Right lobe of liver (tissue), 6 donors: ENCODE measurements at regions not wholly inside any gene's neighbourhood (a gene's known extent, or its start where the extent isn't known, plus 50 kb on each side); places are given as distances from the start of the nearest gene placed in this dataset.

Source experiments
- ATAC-seq, 4 donors: fragments of 200-7000 bp; cut with Tn5 transposase; one replicate each; pipeline ENCODE4 v1.9.1; 2020; ENCODE audit warnings: mild to moderate bottlenecking in 4 of 4, moderate library complexity in 4 of 4
- DNase-seq, 3 donors: peaks; one replicate each; pipeline ENCODE4 v3.0.0-alpha.2; 2020
- H3K27ac ChIP-seq, 3 donors: fragments of 200-600 bp; one replicate each; pipeline ENCODE4 v1.8.0; 2022
- H3K27me3 ChIP-seq, 2 donors: fragments of 200-600 bp; one replicate each; pipeline ENCODE4 v1.8.0; 2022
- H3K36me3 ChIP-seq, 4 donors: fragments of 200-600 bp; sonication (generic) in 1 of 4; one replicate each; pipeline versions ENCODE4 v1.5.1 to v1.8.0; 2017 to 2022; ENCODE audit warnings: control low read depth in 1 of 4
- H3K4me1 ChIP-seq, 4 donors: fragments of 200-600 bp; sonication (generic) in 1 of 4; one replicate each; pipeline versions ENCODE4 v1.5.1 to v1.8.0; 2017 to 2022; ENCODE audit warnings: control low read depth in 1 of 4
- H3K4me3 ChIP-seq, 3 donors: fragments of 200-600 bp; one replicate each; pipeline ENCODE4 v1.8.0; 2022
- H3K9me3 ChIP-seq, 4 donors: fragments of 200-600 bp; sonication (generic) in 1 of 4; one replicate each; pipeline versions ENCODE4 v1.5.1 to v1.8.0; 2017 to 2022; ENCODE audit warnings: control low read depth in 1 of 4
- CTCF ChIP-seq, 4 donors: fragments of 200-600 bp in 3 of 4; fragments of 450-650 bp in 1 of 4; IDR thresholded peaks; one replicate each; pipeline versions ENCODE4 v1.5.1 to v1.8.0; 2016 to 2022; ENCODE audit warnings: antibody characterized with exemption in 4 of 4, mild to moderate bottlenecking in 2 of 4
- POLR2A ChIP-seq: fragments of 450-650 bp; IDR thresholded peaks from one replicate; pipeline ENCODE4 v1.6.1; 2017; ENCODE audit warnings: antibody characterized with exemption, mild to moderate bottlenecking
- WGBS: methylation state at CpG from one replicate; pipeline ENCODE4 v1.1.6; 2018; ENCODE audit warnings: low coverage, low lambda C conversion rate; ENCODE audit not compliant: insufficient coverage; ENCODE audit errors: missing lambda C conversion rate; 5-methylcytosine and 5-hydroxymethylcytosine counted together
- intact Hi-C, 2 donors: fragments of 100-400 bp; cut with DNase I; formaldehyde crosslinking; loops; one replicate each; pipeline versions ENCODE4 v1.11.2 to v1.14.1; 2022
- donor health status: DM: no; HTN: yes; CAD: no.
- donor health status: DM: no; HTN: no; CAD: no.
- donor health status: DM: no; HTN: no; CAD: no.
- donor health status: DM: no; HTN: yes; CAD: no.
- donor health status: DM: no; HTN: yes; CAD: no.

GRCh38 chr6:95232446-95232845 is 344.9 kb upstream of the MANEA start:
- WGBS: 67% methylated on average over 4 of the region's 4 CpGs
- H3K4me3 ChIP-seq: no peak overlapping the region
- TF ChIP-seq CTCF (IDR thresholded peaks at IDR 0.05) (no peak), POLR2A (no peak)
- no peak overlapping the region for H3K27ac ChIP-seq
- no peaks in the 10 kb centered on the region for H3K36me3 ChIP-seq
- ATAC-seq (no peak), DNase-seq (no peak)
- H3K4me1 ChIP-seq: no peaks in the 10 kb centered on the region
- H3K9me3 ChIP-seq: no peaks in the 10 kb centered on the region
- H3K27me3 ChIP-seq: no peaks in the 10 kb centered on the region
- intact Hi-C loops: no loop called here

- Histone ChIP-seq H3K4me3 (no peak overlapping the region), H3K27ac (no peak overlapping the region), H3K9me3 (no peaks in the 10 kb centered on the region), H3K4me1 (no peaks in the 10 kb centered on the region), H3K36me3 (no peaks in the 10 kb centered on the region), H3K27me3 (no peaks in the 10 kb centered on the region)
- no peak for ATAC-seq
- intact Hi-C loops: no loop called here
- 80% methylated on average over 7 of the region's 9 CpGs for WGBS
- no peak for DNase-seq
- TF ChIP-seq POLR2A (no peak), CTCF (IDR thresholded peaks at IDR 0.05) (no peak)
Observed at GRCh38 chr6:95233879-95234278, 343.5 kb upstream of the MANEA start.

GRCh38 chr6:95240514-95240913 is 336.8 kb upstream of the MANEA start:
- no peak overlapping the region for H3K4me3 ChIP-seq

GRCh38 chr6:95242560-95242959 is 334.8 kb upstream of the MANEA start:
- ATAC-seq (no peak), DNase-seq (no peak)
- no peaks in the 10 kb centered on the region for H3K4me1 ChIP-seq
- no peak overlapping the region for H3K27ac ChIP-seq
- H3K9me3 ChIP-seq: no peaks in the 10 kb centered on the region
- H3K36me3 ChIP-seq: no peaks in the 10 kb centered on the region
- intact Hi-C loops: no loop called here
- WGBS: 35% methylated on average over 1 of the region's 1 CpG
- TF ChIP-seq POLR2A: no peak
- TF ChIP-seq CTCF (IDR thresholded peaks at IDR 0.05): no peak
- H3K27me3 ChIP-seq: no peaks in the 10 kb centered on the region
- H3K4me3 ChIP-seq: no peak overlapping the region

More at GRCh38 chr6:95240514-95240913, 336.8 kb upstream of the MANEA start:
- H3K36me3 ChIP-seq: no peaks in the 10 kb centered on the region
- no peak for TF ChIP-seq POLR2A
- TF ChIP-seq CTCF (IDR thresholded peaks at IDR 0.05): no peak
- H3K4me1 ChIP-seq: no peaks in the 10 kb centered on the region
- H3K9me3 ChIP-seq: no peaks in the 10 kb centered on the region
- no peak overlapping the region for H3K27ac ChIP-seq
- DNase-seq (no peak), ATAC-seq (no peak)
- H3K27me3 ChIP-seq: no peaks in the 10 kb centered on the region
- intact Hi-C loops: no loop called here

- Histone ChIP-seq H3K4me1 (no peaks in the 10 kb centered on the region), H3K4me3 (no peak overlapping the region), H3K27ac (no peak overlapping the region), H3K27me3 (no peaks in the 10 kb centered on the region), H3K9me3 (no peaks in the 10 kb centered on the region), H3K36me3 (no peaks in the 10 kb centered on the region)
- TF ChIP-seq CTCF (IDR thresholded peaks at IDR 0.05): no peak
- no peak for TF ChIP-seq POLR2A
- ATAC-seq (no peak), DNase-seq (no peak)
- intact Hi-C loops: no loop called here
Observed at GRCh38 chr6:95243053-95243452, 334.3 kb upstream of the MANEA start.
